HCT116 (cell line): ENCODE measurements at regions not wholly inside any gene's neighbourhood (a gene's known extent, or its start where the extent isn't known, plus 50 kb on each side); places are given as distances from the start of the nearest gene placed in this dataset.

Experiments
- ATAC-seq: fragments of 200-7000 bp; cut with Tn5 transposase; 2 replicates; pipeline ENCODE4 v1.9.1; 2020; ENCODE audit warnings: mild to moderate bottlenecking, moderate library complexity
- BruUV-seq: library from RNA; stranded (reverse); fragments of 400-500 nt; replicated peaks from 2 replicates; lab custom pipeline; 2021; lab: Mats Ljungman, UMichigan
- CTCF ChIA-PET: fragments of 300-600 bp; sonication (Branson Sonifier 250); formaldehyde crosslinking; loops from one replicate; lab custom pipeline; 2021; ENCODE audit warnings: antibody characterized with exemption; lab: Charles Lee
- POLR2A ChIA-PET: fragments of 300-600, 350-600 bp; sonication (Branson Sonifier 250); formaldehyde crosslinking; loops from one replicate; lab custom pipeline; 2021; ENCODE audit warnings: antibody characterized with exemption; lab: Charles Lee
- RAD21 ChIA-PET, 2 experiments: fragments of 300-600 bp; sonication (Branson Sonifier 250); formaldehyde crosslinking; loops; one replicate each; lab custom pipeline; 2023; ENCODE audit warnings: low total read pairs in 2 of 2; ENCODE audit not compliant: uncharacterized antibody in 2 of 2, unreplicated experiment in 2 of 2, low non-redundant PET in 1 of 2; lab: Charles Lee
- DNase-seq: peaks from one replicate; pipeline ENCODE4 v3.0.0-alpha.2; 2010; ENCODE audit warnings: low read depth, low spot score
- H2AFZ ChIP-seq: fragments of 200-600 bp; shearing (Covaris generic), sonication (generic); 2 replicates; pipeline ENCODE4 v1.6.1; 2017; ENCODE audit warnings: low read depth, mixed run types, mixed read lengths, antibody characterized with exemption, low read length; ENCODE audit not compliant: poor library complexity, severe bottlenecking
- H3K27ac ChIP-seq: 2 replicates; pipeline ENCODE4 v1.5.1; 2012; ENCODE audit warnings: low read depth, low read length
- H3K27me3 ChIP-seq: fragments of 200-600 bp; sonication (generic); 2 replicates; pipeline ENCODE4 v1.6.1; 2016; ENCODE audit warnings: mixed run types, low read length, mixed read lengths; ENCODE audit not compliant: insufficient read depth
- H3K36me3 ChIP-seq, 2 experiments: fragments of 200-500 bp in 1 of 2; fragments of 200-600 bp in 1 of 2; sonication (Bioruptor generic) in 1 of 2; sonication (generic) in 1 of 2; 2 replicates each; pipeline versions ENCODE4 v1.5.1 to v1.6.1; 2014 to 2016; ENCODE audit warnings: low read length in 2 of 2, inconsistent platforms in 1 of 2, mixed read lengths in 1 of 2, mixed run types in 1 of 2; ENCODE audit not compliant: insufficient read depth in 2 of 2, control insufficient read depth in 1 of 2
- H3K4me1 ChIP-seq, 2 experiments: fragments of 200-600 bp in 1 of 2; sonication (generic) in 1 of 2; 2 replicates each; pipeline versions ENCODE4 v1.5.1 to v1.6.1; 2012 to 2017; ENCODE audit warnings: low read length in 2 of 2, inconsistent platforms in 1 of 2, mild to moderate bottlenecking in 1 of 2, mixed read lengths in 1 of 2, mixed run types in 1 of 2, moderate library complexity in 1 of 2; ENCODE audit not compliant: insufficient read depth in 2 of 2, control insufficient read depth in 1 of 2
- H3K4me2 ChIP-seq: fragments of 200-600 bp; sonication (generic); 2 replicates; pipeline ENCODE4 v1.6.1; 2017; ENCODE audit warnings: mixed run types, low read length, mixed read lengths
- H3K4me3 ChIP-seq, 2 experiments: fragments of 200-600 bp in 1 of 2; sonication (generic) in 1 of 2; replicated peaks in 1 of 2; 2 replicates each; pipeline ENCODE4 v1.5.1; 2011 to 2016; ENCODE audit warnings: low read length in 2 of 2, control low read depth in 1 of 2, low read depth in 1 of 2, mild to moderate bottlenecking in 1 of 2, mixed read lengths in 1 of 2, mixed run types in 1 of 2
- H3K79me2 ChIP-seq: fragments of 200-600 bp; sonication (generic); 2 replicates; pipeline ENCODE4 v1.6.1; 2017; ENCODE audit warnings: mild to moderate bottlenecking, mixed run types, low read length, moderate library complexity, mixed read lengths; ENCODE audit not compliant: insufficient read depth
- H3K9ac ChIP-seq: fragments of 200-600 bp; sonication (generic); 2 replicates; pipeline ENCODE4 v1.6.1; 2016; ENCODE audit warnings: low read length, mixed read lengths
- H3K9me2 ChIP-seq: fragments of 200-600 bp; sonication (generic), shearing (Covaris generic); 2 replicates; pipeline ENCODE4 v1.6.1; 2017; ENCODE audit warnings: mixed run types, mild to moderate bottlenecking, moderate library complexity; ENCODE audit not compliant: insufficient read depth
- H3K9me3 ChIP-seq, 2 experiments: fragments of 200-500 bp in 1 of 2; fragments of 200-600 bp in 1 of 2; sonication (Bioruptor generic) in 1 of 2; sonication (generic) in 1 of 2; 2 replicates each; pipeline ENCODE4 v1.6.1; 2014 to 2017; ENCODE audit warnings: low read length in 2 of 2, mixed read lengths in 2 of 2, inconsistent platforms in 1 of 2, low read depth in 1 of 2, mild to moderate bottlenecking in 1 of 2, mixed run types in 1 of 2, moderate library complexity in 1 of 2; ENCODE audit not compliant: control insufficient read depth in 1 of 2, insufficient read depth in 1 of 2
- H4K20me1 ChIP-seq: fragments of 200-600 bp; sonication (generic), shearing (Covaris generic); 2 replicates; pipeline ENCODE4 v1.6.1; 2017; ENCODE audit warnings: mixed run types, mild to moderate bottlenecking, moderate library complexity; ENCODE audit not compliant: insufficient read depth
- ATF3 ChIP-seq: IDR thresholded peaks from 2 replicates; pipeline ENCODE4 v1.6.1; 2012
- CTCF ChIP-seq, 3 experiments: fragments of 200-600 bp in 1 of 3; sonication (generic) in 1 of 3; IDR thresholded peaks in 2 of 3; conservative IDR thresholded peaks in 1 of 3; 2 replicates each; pipeline ENCODE4 v1.5.1; 2012 to 2017; ENCODE audit warnings: low read depth in 2 of 3, low read length in 2 of 3, antibody characterized with exemption in 1 of 3, borderline replicate concordance in 1 of 3, control low read depth in 1 of 3, mild to moderate bottlenecking in 1 of 3, mixed read lengths in 1 of 3, mixed run types in 1 of 3, moderate library complexity in 1 of 3; ENCODE audit not compliant: insufficient read depth in 1 of 3
- EGR1 ChIP-seq: IDR thresholded peaks from 2 replicates; pipeline ENCODE4 v1.6.1; 2012; ENCODE audit warnings: low read depth
- EZH2phosphoT487 ChIP-seq: fragments of 200-600 bp; IDR thresholded peaks from 2 replicates; pipeline ENCODE4 v1.6.1; 2018; ENCODE audit warnings: antibody characterized with exemption, borderline replicate concordance
- POLR2A ChIP-seq: IDR thresholded peaks from 2 replicates; pipeline ENCODE4 v1.7.0; 2011; ENCODE audit warnings: borderline replicate concordance; ENCODE audit not compliant: insufficient read depth, insufficient read length; ENCODE audit errors: extremely low read depth
- POLR2AphosphoS5 ChIP-seq: IDR thresholded peaks from 2 replicates; pipeline ENCODE4 v1.6.1; 2011; ENCODE audit warnings: mild to moderate bottlenecking, low read depth, low read length, moderate library complexity
- SIN3A ChIP-seq: IDR thresholded peaks from 2 replicates; pipeline ENCODE4 v1.6.1; 2012; ENCODE audit warnings: low read depth
- TCF7L2 ChIP-seq: IDR thresholded peaks from 2 replicates; pipeline ENCODE4 v1.7.0; 2011; ENCODE audit warnings: borderline replicate concordance, inconsistent platforms; ENCODE audit not compliant: insufficient read depth, insufficient read length; ENCODE audit errors: extremely low read depth
- intact Hi-C: fragments of 100-400 bp; cut with micrococcal nuclease; formaldehyde crosslinking; loops from 2 replicates; pipeline ENCODE4 v1.10.0; 2022

GRCh38 chr1:101356604-101357443 is 120.0 kb downstream of the S1PR1 start:
- Histone ChIP-seq H3K79me2 (no peaks in the 10 kb centered on the region), H2AFZ (peak overlapping the region; percentile 84), H3K4me3 (no peak overlapping the region), H3K4me2 (no peak overlapping the region), H4K20me1 (no peaks in the 10 kb centered on the region), H3K4me1 (no peaks in the 10 kb centered on the region), H3K9ac (no peak overlapping the region), H3K27me3 (0 out of 2 replicates have a peak, but pooled peaks cover 8% of the 10 kb centered on the region), H3K27ac (no peak overlapping the region), H3K9me2 (no peaks in the 10 kb centered on the region), H3K36me3 (no peaks in the 10 kb centered on the region), H3K9me3 (no peaks in the 10 kb centered on the region)
- TF ChIP-seq POLR2A (no peak), ATF3 (no peak), EGR1 (no peak), POLR2AphosphoS5 (no peak), TCF7L2 (no peak), CTCF (IDR thresholded peaks at IDR 0.05 in 2 of 3, conservative IDR thresholded peaks at IDR 0.05 in 1 of 3; ENCODE audit: borderline replicate concordance in 1 of 3, insufficient read depth in 1 of 3, low read depth in 2 of 3, low read length in 2 of 3) (no peak), EZH2phosphoT487 (no peak), SIN3A (no peak)
- no TSS peak for BruUV-seq
- ChIA-PET CTCF (interaction anchor here (0.7 to 2.7 kb wide), 12 partner anchors 8 to 893 kb away, joined by 3 to 57 read pairs (median 5); no protein-coding TSS in a partner anchor), POLR2A (no interaction called here), RAD21 (interaction anchor here (0.8 to 1.5 kb wide), 3 partner anchors 48 to 66 kb away, joined by 3 to 7 read pairs (median 4); no protein-coding TSS in a partner anchor)
- intact Hi-C loops = loop anchor here (1.0 kb wide), 2 partner anchors 48 to 436 kb away; no protein-coding TSS in a partner anchor
- peak; percentile 58 for ATAC-seq
- no peak for DNase-seq
